ENCODE measurements at regions not wholly inside any gene's neighbourhood (a gene's known extent, or its start where the extent isn't known, plus 50 kb on each side); places are given as distances from the start of the nearest gene placed in this dataset.

- Histone ChIP-seq H3K4me3 (ENCODE audit: low read depth, low read length) (no peak overlapping the region), H3K36me3 (ENCODE audit: control insufficient read depth in 2 of 2, insufficient read depth in 1 of 2, low read length in 2 of 2) (no peaks in the 10 kb centered on the region), H3K27ac (ENCODE audit: extremely low read depth, low read depth, low read length) (no peak overlapping the region), H3K9me3 (ENCODE audit: control insufficient read depth, insufficient read depth, low read depth, low read length) (no peaks in the 10 kb centered on the region), H3K4me1 (ENCODE audit: control insufficient read depth, insufficient read depth, low read length) (no peaks in the 10 kb centered on the region)
- TF ChIP-seq ZNF664 (tag by site-specific recombination; IDR thresholded peaks at IDR 0.05) (no peak), SP7 (tag by site-specific recombination; IDR thresholded peaks at IDR 0.05) (no peak), ZNF16 (tag by site-specific recombination; IDR thresholded peaks at IDR 0.05; ENCODE audit: low read depth) (no peak), ZNF169 (tag by site-specific recombination; IDR thresholded peaks at IDR 0.05) (no peak), RBAK (tag by site-specific recombination; IDR thresholded peaks at IDR 0.05) (no peak), ZNF114 (tag by site-specific recombination; IDR thresholded peaks at IDR 0.05) (no peak), PRDM4 (tag by site-specific recombination; IDR thresholded peaks at IDR 0.05) (no peak)
- POLR2A ChIA-PET: no interaction called here
- CTCF ChIA-PET: no interaction called here
Observed at GRCh38 chr6:167399051-167399387, 74.1 kb downstream of the TTLL2 start.

DNA sequence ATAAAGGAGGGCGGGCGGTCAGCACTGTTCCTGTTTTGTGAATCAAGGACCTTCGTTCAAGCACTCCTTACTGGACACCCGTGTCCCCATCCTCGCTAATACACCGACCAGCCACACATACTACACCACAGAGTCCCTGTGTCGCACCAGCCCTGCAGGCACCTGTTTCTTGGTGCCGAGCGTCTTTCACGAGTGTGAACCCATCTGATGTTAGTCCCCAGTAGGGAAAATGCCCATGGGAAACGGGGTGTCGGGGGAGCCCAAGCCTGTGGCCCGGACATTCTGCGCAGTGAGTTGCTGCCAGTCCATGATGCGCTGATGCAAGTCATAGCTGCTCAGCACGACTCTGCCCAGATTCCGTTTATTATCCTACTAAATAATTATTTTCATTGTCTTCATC lies 74.7 kb downstream of the TTLL2 start:
- H3K4me3 ChIP-seq (ENCODE audit: low read depth, low read length): no peak overlapping the region
- POLR2A ChIA-PET: no interaction called here
- TF ChIP-seq WT1 (tag by site-specific recombination; IDR thresholded peaks at IDR 0.05): no peak

DNA sequence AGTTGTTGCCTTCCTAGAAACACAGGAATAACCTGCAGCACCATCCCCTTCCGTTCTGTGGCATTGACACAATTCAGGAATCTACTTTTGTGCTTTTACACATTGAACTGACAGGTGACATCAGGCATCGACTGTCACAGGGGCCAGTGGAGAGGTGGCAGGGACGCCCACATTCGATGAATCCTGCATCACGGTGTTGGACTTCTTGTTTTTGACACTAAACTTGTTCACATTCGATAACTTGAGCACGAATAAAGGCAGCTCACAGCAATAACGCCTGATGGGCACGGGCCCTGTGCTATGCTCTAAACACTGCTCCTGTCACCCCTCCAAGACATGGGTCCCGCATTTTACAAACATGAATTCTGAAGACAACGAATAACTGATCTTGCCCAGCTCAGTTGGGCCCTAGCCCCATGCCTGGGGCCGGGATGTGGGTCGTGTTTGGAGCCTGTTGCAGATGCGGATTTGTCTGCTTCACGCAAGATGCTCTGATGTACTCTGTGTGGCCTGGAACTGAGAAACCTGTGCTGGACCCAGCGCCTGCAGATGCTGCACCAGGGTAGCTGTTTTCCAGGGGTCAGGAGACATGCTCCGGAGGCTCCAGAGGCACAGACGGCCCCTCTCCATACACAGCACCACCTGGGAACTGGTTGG lies 75.7 kb downstream of the TTLL2 start:
- Histone ChIP-seq H3K4me3 (ENCODE audit: low read depth, low read length) (no peak overlapping the region), H3K9me3 (ENCODE audit: control insufficient read depth, insufficient read depth, low read depth, low read length) (no peaks in the 10 kb centered on the region), H3K4me1 (ENCODE audit: control insufficient read depth, insufficient read depth, low read length) (no peaks in the 10 kb centered on the region), H3K27ac (ENCODE audit: extremely low read depth, low read depth, low read length) (no peak overlapping the region), H3K36me3 (ENCODE audit: control insufficient read depth in 2 of 2, insufficient read depth in 1 of 2, low read length in 2 of 2) (no peaks in the 10 kb centered on the region)
- ChIA-PET CTCF (no interaction called here), POLR2A (no interaction called here)
- TF ChIP-seq ZNF747 (tag by site-specific recombination; IDR thresholded peaks at IDR 0.05) (no peak), TCF7L2 (IDR thresholded peaks at IDR 0.05; ENCODE audit: borderline replicate concordance, low read depth, low read length) (no peak), ZFP3 (tag by site-specific recombination; IDR thresholded peaks at IDR 0.05; ENCODE audit: low read depth) (no peak), ZNF133 (tag by site-specific recombination; IDR thresholded peaks at IDR 0.05) (no peak), ZNF248 (tag by site-specific recombination; IDR thresholded peaks at IDR 0.05) (no peak), ZSCAN4 (tag by site-specific recombination; IDR thresholded peaks at IDR 0.05) (no peak), HIC1 (tag by site-specific recombination; IDR thresholded peaks at IDR 0.05) (no peak), ZNF510 (tag by site-specific recombination; IDR thresholded peaks at IDR 0.05; ENCODE audit: insufficient replicate concordance) (no peak)
- TF ChIP-seq, protein P1, sequence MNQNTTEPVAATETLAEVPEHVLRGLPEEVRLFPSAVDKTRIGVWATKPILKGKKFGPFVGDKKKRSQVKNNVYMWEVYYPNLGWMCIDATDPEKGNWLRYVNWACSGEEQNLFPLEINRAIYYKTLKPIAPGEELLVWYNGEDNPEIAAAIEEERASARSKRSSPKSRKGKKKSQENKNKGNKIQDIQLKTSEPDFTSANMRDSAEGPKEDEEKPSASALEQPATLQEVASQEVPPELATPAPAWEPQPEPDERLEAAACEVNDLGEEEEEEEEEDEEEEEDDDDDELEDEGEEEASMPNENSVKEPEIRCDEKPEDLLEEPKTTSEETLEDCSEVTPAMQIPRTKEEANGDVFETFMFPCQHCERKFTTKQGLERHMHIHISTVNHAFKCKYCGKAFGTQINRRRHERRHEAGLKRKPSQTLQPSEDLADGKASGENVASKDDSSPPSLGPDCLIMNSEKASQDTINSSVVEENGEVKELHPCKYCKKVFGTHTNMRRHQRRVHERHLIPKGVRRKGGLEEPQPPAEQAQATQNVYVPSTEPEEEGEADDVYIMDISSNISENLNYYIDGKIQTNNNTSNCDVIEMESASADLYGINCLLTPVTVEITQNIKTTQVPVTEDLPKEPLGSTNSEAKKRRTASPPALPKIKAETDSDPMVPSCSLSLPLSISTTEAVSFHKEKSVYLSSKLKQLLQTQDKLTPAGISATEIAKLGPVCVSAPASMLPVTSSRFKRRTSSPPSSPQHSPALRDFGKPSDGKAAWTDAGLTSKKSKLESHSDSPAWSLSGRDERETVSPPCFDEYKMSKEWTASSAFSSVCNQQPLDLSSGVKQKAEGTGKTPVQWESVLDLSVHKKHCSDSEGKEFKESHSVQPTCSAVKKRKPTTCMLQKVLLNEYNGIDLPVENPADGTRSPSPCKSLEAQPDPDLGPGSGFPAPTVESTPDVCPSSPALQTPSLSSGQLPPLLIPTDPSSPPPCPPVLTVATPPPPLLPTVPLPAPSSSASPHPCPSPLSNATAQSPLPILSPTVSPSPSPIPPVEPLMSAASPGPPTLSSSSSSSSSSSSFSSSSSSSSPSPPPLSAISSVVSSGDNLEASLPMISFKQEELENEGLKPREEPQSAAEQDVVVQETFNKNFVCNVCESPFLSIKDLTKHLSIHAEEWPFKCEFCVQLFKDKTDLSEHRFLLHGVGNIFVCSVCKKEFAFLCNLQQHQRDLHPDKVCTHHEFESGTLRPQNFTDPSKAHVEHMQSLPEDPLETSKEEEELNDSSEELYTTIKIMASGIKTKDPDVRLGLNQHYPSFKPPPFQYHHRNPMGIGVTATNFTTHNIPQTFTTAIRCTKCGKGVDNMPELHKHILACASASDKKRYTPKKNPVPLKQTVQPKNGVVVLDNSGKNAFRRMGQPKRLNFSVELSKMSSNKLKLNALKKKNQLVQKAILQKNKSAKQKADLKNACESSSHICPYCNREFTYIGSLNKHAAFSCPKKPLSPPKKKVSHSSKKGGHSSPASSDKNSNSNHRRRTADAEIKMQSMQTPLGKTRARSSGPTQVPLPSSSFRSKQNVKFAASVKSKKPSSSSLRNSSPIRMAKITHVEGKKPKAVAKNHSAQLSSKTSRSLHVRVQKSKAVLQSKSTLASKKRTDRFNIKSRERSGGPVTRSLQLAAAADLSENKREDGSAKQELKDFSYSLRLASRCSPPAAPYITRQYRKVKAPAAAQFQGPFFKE (tag by site-specific recombination; IDR thresholded peaks at IDR 0.05; ENCODE audit: borderline replicate concordance): no peak

More for the DNA sequence above, 74.7 kb downstream of the TTLL2 start:
- Histone ChIP-seq H3K36me3 (ENCODE audit: control insufficient read depth in 2 of 2, insufficient read depth in 1 of 2, low read length in 2 of 2) (no peaks in the 10 kb centered on the region), H3K4me1 (ENCODE audit: control insufficient read depth, insufficient read depth, low read length) (no peaks in the 10 kb centered on the region), H3K27ac (ENCODE audit: extremely low read depth, low read depth, low read length) (no peak overlapping the region), H3K9me3 (ENCODE audit: control insufficient read depth, insufficient read depth, low read depth, low read length) (no peaks in the 10 kb centered on the region)
- CTCF ChIA-PET: no interaction called here

Measured in HEK293 (cell line).